AG04449 (cell line): ENCODE measurements at regions not wholly inside any gene's neighbourhood (a gene's known extent, or its start where the extent isn't known, plus 50 kb on each side); places are given as distances from the start of the nearest gene placed in this dataset.
"Not testable (repeated sequence)": the region's sequence is repeated elsewhere in the genome, so short reads cannot be mapped to it uniquely, and the experiment has no call there.

ENCODE experiments used
- CTCF ChIA-PET: fragments of 350-600 bp; formaldehyde crosslinking; extraction: SDS; loops from one replicate; lab custom pipeline; 2021; ENCODE audit warnings: antibody characterized with exemption; lab: Yijun Ruan, JAX
- POLR2A ChIA-PET: fragments of 400-600, 350-600 bp; formaldehyde crosslinking; extraction: SDS; loops from one replicate; lab custom pipeline; 2020; ENCODE audit warnings: antibody characterized with exemption, inconsistent platforms; lab: Yijun Ruan, JAX
- DNase-seq: peaks from one replicate; pipeline ENCODE4 v3.0.0-alpha.2; 2010; ENCODE audit warnings: low read depth, low spot score
- H3K4me3 ChIP-seq: 2 replicates; pipeline ENCODE4 v1.5.1; 2011; ENCODE audit warnings: low read depth, mild to moderate bottlenecking, control low read depth, low read length
- CTCF ChIP-seq: IDR thresholded peaks from one replicate; pipeline ENCODE4 v1.5.1; 2011; ENCODE audit warnings: mild to moderate bottlenecking, moderate library complexity, low read length, control low read depth, inconsistent platforms; ENCODE audit not compliant: insufficient read depth; ENCODE audit errors: missing control alignments

- peak; percentile 77 for DNase-seq
- CTCF ChIA-PET: no interaction called here
- TF ChIP-seq CTCF: no peak
- H3K4me3 ChIP-seq: no peak overlapping the region
- POLR2A ChIA-PET: no interaction called here
These were observed 191.8 kb downstream of the C12orf75 start for GRCh38 chr12:105522166-105522825.

GRCh38 chr12:105523164-105524057 is 192.9 kb downstream of the C12orf75 start:
- ChIA-PET CTCF (interaction anchor here (1.0 to 1.4 kb wide), 2 partner anchors 9 to 103 kb away, joined by 3 read pairs; no protein-coding TSS in a partner anchor), POLR2A (no interaction called here)
- TF ChIP-seq CTCF: no peak
- peak; percentile 92 for DNase-seq
- H3K4me3 ChIP-seq: no peak overlapping the region

- no peak for DNase-seq
- ChIA-PET CTCF (interaction anchor here (0.8 to 1.4 kb wide), 7 partner anchors 8 to 612 kb away, joined by 3 to 4 read pairs (median 3); no protein-coding TSS in a partner anchor), POLR2A (no interaction called here)
- no peak for TF ChIP-seq CTCF
- H3K4me3 ChIP-seq: no peak overlapping the region
These were observed 194.5 kb downstream of the C12orf75 start for GRCh38 chr12:105524961-105525360.

- CTCF ChIA-PET: interaction anchor here (1.0 kb wide), 1 partner anchor 9 kb away, joined by 4 read pairs; no protein-coding TSS in a partner anchor
- no peak for DNase-seq
- TF ChIP-seq CTCF: no peak
- no peak overlapping the region for H3K4me3 ChIP-seq
- POLR2A ChIA-PET: no interaction called here
These were observed 203.6 kb downstream of the C12orf75 start for GRCh38 chr12:105534068-105534467.

GRCh38 chr12:105535033-105535432 is 204.5 kb downstream of the C12orf75 start:
- DNase-seq, POLR2A ChIA-PET, H3K4me3 ChIP-seq: not testable (repeated sequence)
- CTCF ChIA-PET: interaction anchor here (1.1 kb wide), 1 partner anchor 10 kb away, joined by 4 read pairs; no protein-coding TSS in a partner anchor

GRCh38 chr12:105538880-105539279 is 208.4 kb downstream of the C12orf75 start:
- DNase-seq: peak; percentile 73
- CTCF ChIA-PET: interaction anchor here (1.1 to 1.5 kb wide), 2 partner anchors 9 to 167 kb away, joined by 3 read pairs; no protein-coding TSS in a partner anchor
- no peak overlapping the region for H3K4me3 ChIP-seq
- POLR2A ChIA-PET: interaction anchor here (0.6 to 0.8 kb wide), 2 partner anchors 337 to 439 kb away, joined by 3 read pairs; no protein-coding TSS in a partner anchor
- TF ChIP-seq CTCF: no peak
